Common myeloid progenitor, CD34-positive (primary cell): ENCODE measurements at regions not wholly inside any gene's neighbourhood (a gene's known extent, or its start where the extent isn't known, plus 50 kb on each side); places are given as distances from the start of the nearest gene placed in this dataset.

Source experiments
- CTCF ChIA-PET: fragments of 350-600 bp; sonication (Branson Sonifier 250); formaldehyde crosslinking; loops from one replicate; lab custom pipeline; 2021; ENCODE audit warnings: antibody characterized with exemption; lab: Charles Lee
- POLR2A ChIA-PET: fragments of 350-600 bp; sonication (Branson Sonifier 250); formaldehyde crosslinking; loops from one replicate; lab custom pipeline; 2021; ENCODE audit warnings: antibody characterized with exemption; lab: Charles Lee
- DNase-seq, 3 donors: peaks; one replicate each; pipeline versions ENCODE4 v3.0.0 to v3.0.0-alpha.2; 2013
- H3K27ac ChIP-seq, 2 experiments: 1 replicate in 1 of 2; 2 replicates in 1 of 2; pipeline ENCODE4 v1.7.0; 2013; ENCODE audit warnings: inconsistent platforms in 2 of 2, low read length in 2 of 2, mild to moderate bottlenecking in 2 of 2, low read depth in 1 of 2, moderate library complexity in 1 of 2; ENCODE audit not compliant: severe bottlenecking in 2 of 2, insufficient read depth in 1 of 2, poor library complexity in 1 of 2
- H3K27me3 ChIP-seq, 5 experiments: replicated peaks in 2 of 5; 1 replicate in 3 of 5; 2 replicates in 2 of 5; pipeline versions ENCODE4 v1.6.1 to v1.7.0; 2013; ENCODE audit warnings: low read length in 4 of 5, mild to moderate bottlenecking in 2 of 5, moderate library complexity in 2 of 5, inconsistent platforms in 1 of 5; ENCODE audit not compliant: insufficient read depth in 5 of 5, control insufficient read depth in 4 of 5
- H3K36me3 ChIP-seq, 4 experiments: 1 replicate in 2 of 4; 2 replicates in 2 of 4; pipeline versions ENCODE4 v1.6.1 to v1.7.0; 2013; ENCODE audit warnings: low read length in 3 of 4, control low read depth in 1 of 4, mild to moderate bottlenecking in 1 of 4; ENCODE audit not compliant: control insufficient read depth in 4 of 4, insufficient read depth in 4 of 4
- H3K4me1 ChIP-seq, 4 experiments: 1 replicate in 3 of 4; 2 replicates in 1 of 4; pipeline versions ENCODE4 v1.6.1 to v1.7.1; 2013; ENCODE audit warnings: low read length in 3 of 4, mild to moderate bottlenecking in 3 of 4, control low read depth in 1 of 4, inconsistent platforms in 1 of 4, moderate library complexity in 1 of 4; ENCODE audit not compliant: control insufficient read depth in 4 of 4, insufficient read depth in 4 of 4; ENCODE audit errors: control extremely low read depth in 1 of 4
- H3K4me3 ChIP-seq, 7 experiments: 1 replicate in 4 of 7; 2 replicates in 3 of 7; pipeline versions ENCODE4 v1.5.1 to v1.7.0; 2013; ENCODE audit warnings: mild to moderate bottlenecking in 7 of 7, low read length in 6 of 7, moderate library complexity in 6 of 7, inconsistent platforms in 2 of 7, low read depth in 2 of 7, control low read depth in 1 of 7; ENCODE audit not compliant: insufficient read depth in 4 of 7, control insufficient read depth in 1 of 7; ENCODE audit errors: extremely low read depth in 1 of 7
- H3K9me3 ChIP-seq, 5 experiments: 1 replicate in 4 of 5; 2 replicates in 1 of 5; pipeline versions ENCODE4 v1.6.1 to v1.7.1; 2013; ENCODE audit warnings: low read length in 4 of 5, mild to moderate bottlenecking in 2 of 5, inconsistent platforms in 1 of 5, low read depth in 1 of 5, moderate library complexity in 1 of 5; ENCODE audit not compliant: control insufficient read depth in 4 of 5, insufficient read depth in 2 of 5; ENCODE audit errors: control extremely low read depth in 1 of 5
- WGBS: methylation state at CpG from one replicate; pipeline ENCODE4 v1.1.5; 2013; ENCODE audit not compliant: insufficient coverage; 5-methylcytosine and 5-hydroxymethylcytosine counted together

DNA sequence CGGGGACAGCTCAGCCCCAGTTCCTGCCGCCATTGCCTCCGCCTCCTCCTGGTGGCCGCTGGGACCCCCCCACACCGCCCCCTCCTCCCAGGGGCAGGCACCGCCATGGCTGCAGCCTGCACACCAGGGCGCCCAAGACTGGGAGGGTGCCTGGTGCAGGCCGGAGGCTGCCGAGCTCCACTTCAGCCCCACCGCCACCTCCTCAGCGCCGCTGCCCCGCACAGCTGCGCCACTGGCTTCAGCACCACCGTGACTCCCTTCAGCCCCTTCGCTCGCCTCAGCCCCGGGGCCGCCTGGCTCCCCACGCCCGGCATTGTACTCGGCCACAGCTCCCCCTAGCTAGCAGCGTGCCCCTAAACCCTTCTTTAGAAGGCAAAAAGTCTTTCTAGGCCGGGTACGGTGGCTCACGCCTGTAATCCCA lies 131.1 kb downstream of the CRYBB2 start:
- Histone ChIP-seq H3K4me1 (no peaks in the 10 kb centered on the region), H3K9me3 (peaks cover 0 to 5% (median 0%) of the 10 kb centered on the region in 5 experiments), H3K27me3 (no peaks in the 10 kb centered on the region), H3K4me3 (no peak overlapping the region), H3K27ac (no peak overlapping the region), H3K36me3 (peaks cover 26 to 87% (median 56%) of the 10 kb centered on the region in 4 experiments)
- ChIA-PET CTCF (interaction anchor here (0.7 kb wide), 1 partner anchor 17 kb away, joined by 3 read pairs; no protein-coding TSS in a partner anchor), POLR2A (no interaction called here)
- 93% methylated on average over 21 of the region's 26 CpGs for WGBS
- no peak for DNase-seq

DNA sequence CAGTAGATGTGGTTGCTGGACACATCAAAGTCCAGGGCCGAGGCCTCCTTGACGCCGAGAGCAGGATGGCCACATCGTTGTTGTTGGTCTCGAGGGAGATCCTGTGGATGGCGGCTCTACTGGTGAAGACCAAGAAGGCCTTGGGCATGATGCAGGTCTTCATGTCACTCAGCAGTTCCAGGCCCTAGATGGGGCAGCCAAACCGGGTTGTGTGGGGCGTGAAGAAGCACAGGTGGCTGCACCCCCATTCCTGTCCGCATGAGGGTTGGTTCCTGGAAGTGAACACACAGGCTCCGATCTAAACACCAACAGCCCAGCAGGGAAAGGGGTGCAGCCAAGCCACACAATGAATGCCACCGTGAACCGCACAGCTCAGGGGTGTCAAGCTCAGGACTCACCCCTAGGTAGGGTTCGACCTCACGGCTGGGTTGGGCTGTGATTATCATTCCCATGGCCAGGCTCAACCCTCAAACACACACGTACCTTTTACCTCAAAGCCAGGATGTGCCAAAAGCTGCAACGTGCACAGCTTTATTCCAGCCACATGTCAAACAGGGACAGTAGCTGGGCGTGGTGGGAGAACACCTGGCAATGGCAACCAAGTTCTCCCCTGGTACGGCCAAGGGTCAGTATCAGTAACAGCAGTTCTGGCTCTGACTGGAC lies 132.3 kb downstream of the CRYBB2 start:
- CTCF ChIA-PET = no interaction called here
- H3K4me3 ChIP-seq = no peak overlapping the region
- H3K9me3 ChIP-seq = peaks cover 0 to 4% (median 0%) of the 10 kb centered on the region in 5 experiments
- no peak overlapping the region for H3K27ac ChIP-seq
- no peaks in the 10 kb centered on the region for H3K27me3 ChIP-seq
- no peak for DNase-seq
- no peaks in the 10 kb centered on the region for H3K4me1 ChIP-seq
- peaks cover 26 to 89% (median 55%) of the 10 kb centered on the region in 4 experiments for H3K36me3 ChIP-seq
- WGBS = 98% methylated on average over 18 of the region's 18 CpGs
- POLR2A ChIA-PET = no interaction called here

DNA sequence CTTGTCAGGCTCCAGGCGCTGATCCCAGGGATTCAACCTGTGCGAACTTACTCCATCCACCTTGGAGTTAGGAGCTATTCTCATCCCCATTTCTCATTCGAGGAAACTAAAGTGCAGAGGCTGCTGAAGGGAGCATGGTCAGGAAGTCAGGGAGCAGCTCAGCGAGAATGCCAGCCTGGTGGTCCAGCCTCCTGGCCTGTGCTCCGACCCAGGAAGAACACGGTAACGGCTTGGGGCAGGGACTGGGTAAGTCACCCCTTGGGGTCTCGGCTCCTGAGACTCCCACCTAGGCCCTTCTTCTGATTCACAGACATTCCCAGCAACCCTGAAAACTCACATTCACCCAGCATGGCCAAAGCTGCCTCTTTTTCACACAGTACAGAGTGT lies 132.8 kb downstream of the CRYBB2 start:
- H3K27me3 ChIP-seq = no peaks in the 10 kb centered on the region
- H3K4me1 ChIP-seq = no peaks in the 10 kb centered on the region
- peaks cover 24 to 89% (median 57%) of the 10 kb centered on the region in 4 experiments for H3K36me3 ChIP-seq
- H3K9me3 ChIP-seq = no peaks in the 10 kb centered on the region
- 100% methylated on average over 6 of the region's 8 CpGs for WGBS
- DNase-seq = no peak
- H3K4me3 ChIP-seq = no peak overlapping the region
- H3K27ac ChIP-seq = no peak overlapping the region
- CTCF ChIA-PET = no interaction called here
- POLR2A ChIA-PET = no interaction called here

DNA sequence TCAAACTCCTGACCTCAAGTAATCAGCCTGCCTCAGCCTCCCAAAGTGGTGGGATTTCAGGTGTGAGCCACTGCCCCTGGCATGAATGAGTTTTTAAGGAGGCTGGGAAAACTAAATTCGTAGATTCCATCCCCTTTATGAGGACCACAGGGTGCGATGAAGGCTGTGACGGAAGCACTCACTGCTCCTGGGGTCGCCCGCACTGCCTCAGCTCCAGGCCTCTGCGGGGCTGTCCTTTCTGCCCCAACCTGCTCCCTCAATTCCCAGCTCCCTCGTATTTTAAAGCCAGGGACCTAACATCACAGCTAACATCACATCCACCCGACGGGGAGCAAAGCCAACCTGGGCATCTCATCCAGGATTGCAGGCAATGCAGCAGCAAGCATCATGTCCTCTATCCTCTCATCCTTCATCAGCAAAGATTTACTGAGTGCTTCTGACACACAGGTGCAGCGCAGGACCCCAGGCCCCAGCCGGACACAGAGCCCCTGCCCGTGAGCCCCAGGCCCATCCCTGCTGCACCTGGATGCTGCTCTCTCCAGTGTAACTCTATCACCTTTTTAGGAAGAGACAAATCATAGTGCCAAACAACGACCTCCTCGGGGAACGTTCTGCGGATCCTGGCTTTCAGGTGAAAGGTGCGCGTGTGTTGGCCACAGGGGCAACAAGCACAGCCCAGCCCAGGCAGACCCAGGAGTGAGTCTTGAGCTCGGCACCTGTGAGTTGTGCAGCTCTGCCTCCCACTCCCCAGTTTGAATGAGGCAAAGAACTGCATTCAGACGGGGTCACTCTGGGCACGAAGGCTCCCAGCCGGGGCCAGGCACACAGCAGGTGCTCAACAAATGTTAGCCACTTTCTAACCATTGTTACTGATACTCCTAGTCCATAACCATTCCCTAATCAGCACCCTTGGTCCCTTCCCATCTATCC lies 134.3 kb downstream of the CRYBB2 start:
- no peak overlapping the region for H3K4me3 ChIP-seq
- no peaks in the 10 kb centered on the region for H3K4me1 ChIP-seq
- no peaks in the 10 kb centered on the region for H3K27me3 ChIP-seq
- POLR2A ChIA-PET = no interaction called here
- CTCF ChIA-PET = interaction anchor here (0.8 kb wide), 1 partner anchor 12 kb away, joined by 3 read pairs; no protein-coding TSS in a partner anchor
- no peak overlapping the region for H3K27ac ChIP-seq
- H3K9me3 ChIP-seq = no peaks in the 10 kb centered on the region
- no peak for DNase-seq
- 96% methylated on average over 22 of the region's 22 CpGs for WGBS
- H3K36me3 ChIP-seq = peaks cover 19 to 90% (median 58%) of the 10 kb centered on the region in 4 experiments

DNA sequence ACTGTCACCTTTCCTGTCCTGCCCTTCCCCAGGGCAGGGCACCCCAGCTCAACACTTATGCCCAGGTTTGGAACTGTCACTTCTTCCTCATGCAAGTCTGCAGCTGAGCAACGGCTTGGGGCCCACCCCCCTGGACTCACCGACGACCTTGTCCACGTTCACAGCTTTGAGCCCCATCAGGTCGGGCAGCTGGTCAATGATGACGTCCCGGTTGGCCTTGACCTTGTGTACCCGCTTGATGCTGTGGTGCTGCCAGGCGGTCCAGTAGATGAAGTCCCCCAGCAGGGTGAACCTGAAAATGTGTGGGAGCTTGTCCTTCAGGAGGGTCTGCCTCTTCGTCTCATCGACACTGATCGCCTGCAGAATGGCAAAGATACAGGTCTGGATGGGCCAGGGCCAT lies 135.0 kb downstream of the CRYBB2 start:
- CTCF ChIA-PET = no interaction called here
- Histone ChIP-seq H3K9me3 (no peaks in the 10 kb centered on the region), H3K4me3 (no peak overlapping the region), H3K27ac (no peak overlapping the region), H3K27me3 (no peaks in the 10 kb centered on the region), H3K36me3 (peaks cover 19 to 89% (median 58%) of the 10 kb centered on the region in 4 experiments), H3K4me1 (no peaks in the 10 kb centered on the region)
- no peak for DNase-seq
- POLR2A ChIA-PET = no interaction called here
- 97% methylated on average over 12 of the region's 12 CpGs for WGBS

DNA sequence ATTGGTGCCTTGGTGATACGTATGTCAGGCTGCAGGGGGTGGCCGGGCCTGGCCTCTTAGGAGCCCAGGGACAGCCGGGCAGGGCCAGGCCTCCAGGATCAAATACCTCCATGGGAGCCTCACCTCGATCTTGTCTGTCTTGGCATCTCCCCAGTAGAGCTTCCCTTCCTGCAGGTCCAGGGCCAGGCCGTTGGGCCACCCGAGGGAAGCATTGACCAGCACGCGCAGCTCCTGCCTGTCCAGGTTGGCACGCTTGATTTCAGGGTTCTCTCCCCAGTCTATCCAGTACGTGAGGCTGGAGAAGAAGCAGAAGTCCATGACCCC lies 137.7 kb downstream of the CRYBB2 start:
- Histone ChIP-seq H3K36me3 (peaks cover 7 to 84% (median 54%) of the 10 kb centered on the region in 4 experiments), H3K4me3 (no peak overlapping the region), H3K4me1 (no peaks in the 10 kb centered on the region), H3K9me3 (no peaks in the 10 kb centered on the region), H3K27me3 (no peaks in the 10 kb centered on the region), H3K27ac (no peak overlapping the region)
- 95% methylated on average over 10 of the region's 10 CpGs for WGBS
- ChIA-PET CTCF (interaction anchor here (1.2 kb wide), 1 partner anchor 26 kb away, joined by 3 read pairs; no protein-coding TSS in a partner anchor), POLR2A (no interaction called here)
- DNase-seq = no peak
